Ovary (tissue), 7 donors: ENCODE measurements at regions not wholly inside any gene's neighbourhood (a gene's known extent, or its start where the extent isn't known, plus 50 kb on each side); places are given as distances from the start of the nearest gene placed in this dataset.

ENCODE experiments used
- DNase-seq, 5 donors: peaks; one replicate each; pipeline ENCODE4 v3.0.0-alpha.2; 2019 to 2020
- H3K27ac ChIP-seq, 2 donors: fragments of 200-600 bp; one replicate each; pipeline versions ENCODE4 v1.5.1 to v1.8.0; 2019 to 2022
- H3K27me3 ChIP-seq: fragments of 200-600 bp; one replicate; pipeline ENCODE4 v1.8.0; 2022
- H3K36me3 ChIP-seq: fragments of 200-600 bp; sonication (generic); one replicate; pipeline ENCODE4 v1.5.1; 2019
- H3K4me1 ChIP-seq: one replicate; pipeline ENCODE4 v1.8.1; 2013; ENCODE audit warnings: mild to moderate bottlenecking, moderate library complexity; ENCODE audit not compliant: insufficient read depth
- H3K4me3 ChIP-seq: fragments of 200-600 bp; sonication (generic); one replicate; pipeline ENCODE4 v1.5.1; 2017
- H3K9me3 ChIP-seq, 2 donors: fragments of 200-600 bp in 1 of 2; sonication (generic) in 1 of 2; one replicate each; pipeline versions ENCODE4 v1.5.1 to v1.8.1; 2013 to 2019; ENCODE audit warnings: mild to moderate bottlenecking in 1 of 2, moderate library complexity in 1 of 2
- EP300 ChIP-seq: sonication (generic); formaldehyde crosslinking; IDR thresholded peaks from one replicate; pipeline ENCODE4 v1.6.1; 2017; ENCODE audit warnings: antibody characterized with exemption
- POLR2A ChIP-seq: fragments of 450-650 bp; IDR thresholded peaks from one replicate; pipeline ENCODE4 v1.6.1; 2017; ENCODE audit warnings: antibody characterized with exemption, mild to moderate bottlenecking, moderate library complexity
- WGBS, 3 donors: extraction: QIAGEN DNeasy Blood & Tissue Kit in 1 of 3; methylation state at CpG; one replicate each; pipeline versions ENCODE4 v1.1.5 to v1.1.7; 2013 to 2017; 5-methylcytosine and 5-hydroxymethylcytosine counted together
- intact Hi-C, 4 donors: fragments of 100-400 bp; cut with DNase I; formaldehyde crosslinking; loops; one replicate each; pipeline versions ENCODE4 v1.11.0 to v1.15.1; 2022 to 2023
- TF ChIP-seq, protein P1 (sequence below), 3 donors: fragments of 450-650 bp in 2 of 3; fragments of 200-600 bp in 1 of 3; IDR thresholded peaks; one replicate each; pipeline versions ENCODE4 v1.5.1 to v1.8.0; 2016 to 2022; ENCODE audit warnings: antibody characterized with exemption in 3 of 3, mild to moderate bottlenecking in 1 of 3
- donor health status: DM: no; HTN: no; CAD: no; lungs with moderate emphysema.
- donor health status: DM: no; HTN: no; CAD: no.
- donor health status: Bipolar disorder and iron deficiency.
- donor health status: DM: no; HTN: no; CAD: no.
- donor health status: DM: yes; HTN: yes; CAD: no.

DNA sequence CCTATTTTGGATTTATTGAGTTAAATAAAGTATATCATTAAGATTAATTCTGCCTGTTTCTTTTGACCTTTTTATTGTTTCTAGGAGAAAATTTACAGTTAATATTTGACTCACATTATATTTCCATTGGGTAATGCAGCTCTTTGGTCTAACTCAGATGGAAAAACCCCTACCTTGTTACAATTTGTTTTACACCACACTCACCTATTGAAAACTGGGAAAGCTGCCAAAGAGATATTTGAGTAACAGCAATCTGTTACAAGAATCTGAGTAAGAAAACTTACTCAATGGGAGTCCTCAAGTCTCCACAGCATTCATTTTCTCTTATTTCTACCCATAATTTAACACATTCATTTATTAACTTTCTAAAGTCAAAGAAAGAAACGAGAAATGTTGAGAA, 108.0 kb upstream of the TLL1 start:
- no peaks in the 10 kb centered on the region for H3K36me3 ChIP-seq
- no peak for DNase-seq
- intact Hi-C loops: no loop called here
- 79 to 97% (median 89%) methylated on average over 1 of the region's 1 CpG for WGBS, 3 donors
- no peaks in the 10 kb centered on the region for H3K27me3 ChIP-seq
- no peaks in the 10 kb centered on the region for H3K9me3 ChIP-seq
- H3K4me3 ChIP-seq: no peak overlapping the region
- H3K27ac ChIP-seq: no peak overlapping the region
- H3K4me1 ChIP-seq: no peaks in the 10 kb centered on the region
- TF ChIP-seq POLR2A (no peak), EP300 (no peak)
- TF ChIP-seq, protein P1, sequence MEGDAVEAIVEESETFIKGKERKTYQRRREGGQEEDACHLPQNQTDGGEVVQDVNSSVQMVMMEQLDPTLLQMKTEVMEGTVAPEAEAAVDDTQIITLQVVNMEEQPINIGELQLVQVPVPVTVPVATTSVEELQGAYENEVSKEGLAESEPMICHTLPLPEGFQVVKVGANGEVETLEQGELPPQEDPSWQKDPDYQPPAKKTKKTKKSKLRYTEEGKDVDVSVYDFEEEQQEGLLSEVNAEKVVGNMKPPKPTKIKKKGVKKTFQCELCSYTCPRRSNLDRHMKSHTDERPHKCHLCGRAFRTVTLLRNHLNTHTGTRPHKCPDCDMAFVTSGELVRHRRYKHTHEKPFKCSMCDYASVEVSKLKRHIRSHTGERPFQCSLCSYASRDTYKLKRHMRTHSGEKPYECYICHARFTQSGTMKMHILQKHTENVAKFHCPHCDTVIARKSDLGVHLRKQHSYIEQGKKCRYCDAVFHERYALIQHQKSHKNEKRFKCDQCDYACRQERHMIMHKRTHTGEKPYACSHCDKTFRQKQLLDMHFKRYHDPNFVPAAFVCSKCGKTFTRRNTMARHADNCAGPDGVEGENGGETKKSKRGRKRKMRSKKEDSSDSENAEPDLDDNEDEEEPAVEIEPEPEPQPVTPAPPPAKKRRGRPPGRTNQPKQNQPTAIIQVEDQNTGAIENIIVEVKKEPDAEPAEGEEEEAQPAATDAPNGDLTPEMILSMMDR (IDR thresholded peaks at IDR 0.05): no peak

DNA sequence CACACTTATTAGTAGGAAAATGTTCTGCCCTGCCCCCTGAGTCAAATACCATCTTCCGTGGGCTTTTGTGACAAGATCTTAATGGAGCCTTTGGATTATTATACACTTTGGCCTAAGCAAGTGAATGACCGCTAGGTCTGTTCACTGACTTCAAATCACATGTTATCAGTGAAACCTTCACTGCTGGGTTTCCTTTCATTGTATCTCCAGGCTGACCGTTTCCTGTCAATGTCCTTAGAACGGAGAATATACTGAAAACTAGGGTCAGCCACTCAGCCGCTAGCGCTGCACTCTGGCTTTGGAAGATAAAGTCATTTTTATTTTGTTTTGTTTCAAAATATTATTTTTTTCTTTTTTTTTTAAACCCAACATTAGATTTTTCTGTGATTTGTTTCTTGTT, 107.0 kb upstream of the TLL1 start:
- Histone ChIP-seq H3K9me3 (no peaks in the 10 kb centered on the region), H3K27me3 (no peaks in the 10 kb centered on the region), H3K36me3 (no peaks in the 10 kb centered on the region), H3K4me3 (no peak overlapping the region), H3K27ac (no peak overlapping the region), H3K4me1 (no peaks in the 10 kb centered on the region)
- TF ChIP-seq, protein P1 (IDR thresholded peaks at IDR 0.05): no peak
- no peak for TF ChIP-seq POLR2A
- no peak for TF ChIP-seq EP300
- 72 to 83% (median 78%) methylated on average over 6 of the region's 6 CpGs for WGBS, 3 donors
- intact Hi-C loops: no loop called here
- DNase-seq: no peak

DNA sequence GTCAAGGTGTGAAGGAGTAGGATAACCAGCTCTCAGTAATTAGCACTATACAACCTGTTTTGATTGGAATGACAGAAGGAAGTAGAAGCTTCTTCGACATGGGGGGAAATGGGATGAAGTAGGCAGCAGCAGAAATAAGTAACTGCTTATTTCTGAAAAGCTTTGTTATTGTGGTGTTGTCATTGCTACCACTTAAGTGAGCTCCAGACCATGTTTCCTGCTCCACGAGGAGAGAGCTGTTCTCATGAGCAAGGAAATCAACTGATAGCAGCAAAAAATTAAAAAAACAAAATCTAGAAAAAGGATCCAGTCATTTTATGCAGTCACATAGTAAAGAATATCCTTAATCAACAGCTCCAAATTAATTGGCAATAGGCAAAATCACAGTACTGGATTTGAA, 106.1 kb upstream of the TLL1 start:
- no peaks in the 10 kb centered on the region for H3K4me1 ChIP-seq
- no peak overlapping the region for H3K4me3 ChIP-seq
- intact Hi-C loops: no loop called here
- no peaks in the 10 kb centered on the region for H3K36me3 ChIP-seq
- H3K27ac ChIP-seq: no peak overlapping the region
- DNase-seq: no peak
- no peaks in the 10 kb centered on the region for H3K9me3 ChIP-seq
- no peaks in the 10 kb centered on the region for H3K27me3 ChIP-seq
- WGBS, 3 donors: 25 to 35% (median 28%) methylated on average over 2 of the region's 2 CpGs
- TF ChIP-seq, protein P1 (IDR thresholded peaks at IDR 0.05): no peak
- no peak for TF ChIP-seq POLR2A
- no peak for TF ChIP-seq EP300

DNA sequence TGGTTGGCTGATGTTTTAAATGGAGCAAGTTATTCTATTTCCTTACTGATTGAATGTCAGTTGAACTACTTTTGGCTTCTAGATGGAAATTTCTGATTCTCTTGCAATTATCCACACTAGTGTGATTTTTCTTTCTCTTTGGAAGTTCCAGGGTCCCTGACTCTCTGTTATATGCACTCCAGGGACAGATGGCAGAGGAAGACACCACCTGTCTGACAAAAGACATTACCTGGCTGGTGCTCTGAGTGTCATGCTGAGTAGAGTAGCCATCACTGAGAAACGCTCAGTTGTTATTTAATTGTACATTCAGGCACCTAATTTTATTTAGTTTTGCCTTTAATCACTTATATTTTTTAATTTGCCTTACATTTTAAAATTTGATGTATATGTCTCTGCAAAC, 105.4 kb upstream of the TLL1 start:
- Histone ChIP-seq H3K36me3 (no peaks in the 10 kb centered on the region), H3K27ac (no peak overlapping the region), H3K27me3 (no peaks in the 10 kb centered on the region), H3K4me3 (no peak overlapping the region), H3K4me1 (no peaks in the 10 kb centered on the region), H3K9me3 (no peaks in the 10 kb centered on the region)
- TF ChIP-seq, protein P1 (IDR thresholded peaks at IDR 0.05): no peak
- TF ChIP-seq POLR2A (no peak), EP300 (no peak)
- no peak for DNase-seq
- WGBS, 3 donors: 80 to 90% (median 90%) methylated on average over 1 of the region's 1 CpG
- intact Hi-C loops: no loop called here

DNA sequence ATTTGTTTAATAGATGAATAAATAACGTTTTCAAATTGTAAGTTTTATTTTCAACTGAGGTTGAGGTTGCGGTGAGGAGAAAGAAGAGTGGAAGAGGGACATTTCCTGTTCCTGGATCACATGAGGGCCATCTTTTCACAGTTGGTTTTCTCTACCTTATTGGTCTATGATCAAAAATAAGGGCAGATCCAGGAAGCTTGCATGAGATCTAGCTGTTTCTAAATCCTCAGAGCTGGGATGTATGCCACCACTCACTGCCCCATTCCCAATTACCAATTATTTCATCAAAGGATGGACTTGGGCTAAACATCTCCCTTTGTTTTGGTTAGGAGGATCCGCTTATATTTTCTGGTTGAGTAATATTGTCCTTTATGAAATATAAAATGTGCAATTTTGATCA, 104.8 kb upstream of the TLL1 start:
- no peak overlapping the region for H3K4me3 ChIP-seq
- DNase-seq: no peak
- TF ChIP-seq EP300 (no peak), POLR2A (no peak)
- TF ChIP-seq, protein P1 (IDR thresholded peaks at IDR 0.05): no peak
- 88 to 89% (median 89%) methylated on average over 3 of the region's 3 CpGs for WGBS, 3 donors
- H3K27me3 ChIP-seq: no peaks in the 10 kb centered on the region
- H3K9me3 ChIP-seq: no peaks in the 10 kb centered on the region
- intact Hi-C loops: no loop called here
- H3K4me1 ChIP-seq: no peaks in the 10 kb centered on the region
- H3K36me3 ChIP-seq: no peaks in the 10 kb centered on the region
- no peak overlapping the region for H3K27ac ChIP-seq
